GM18526 (cell line): ENCODE measurements at regions not wholly inside any gene's neighbourhood (a gene's known extent, or its start where the extent isn't known, plus 50 kb on each side); places are given as distances from the start of the nearest gene placed in this dataset.

Source experiments
- POLR2A ChIP-seq: IDR thresholded peaks from 3 replicates; pipeline ENCODE4 v1.6.1; 2011; ENCODE audit not compliant: insufficient read length; ENCODE audit errors: extremely low read depth

- no peak for TF ChIP-seq POLR2A
These were observed 100.8 kb upstream of the SYT13 start for GRCh38 chr11:45386972-45387371.

- TF ChIP-seq POLR2A = no peak
These were observed 99.7 kb upstream of the SYT13 start for GRCh38 chr11:45385844-45386243.

- no peak for TF ChIP-seq POLR2A
These were observed 99.3 kb upstream of the SYT13 start for GRCh38 chr11:45385423-45385822.

- TF ChIP-seq POLR2A = no peak
These were observed 98.6 kb upstream of the SYT13 start for GRCh38 chr11:45384711-45385241.

- no peak for TF ChIP-seq POLR2A
These were observed 97.9 kb upstream of the SYT13 start for GRCh38 chr11:45384016-45384415.

GRCh38 chr11:45383224-45383623 lies 97.1 kb upstream of the SYT13 start:
- no peak for TF ChIP-seq POLR2A

- TF ChIP-seq POLR2A = no peak
These were observed 96.2 kb upstream of the SYT13 start for GRCh38 chr11:45382133-45382878.

- no peak for TF ChIP-seq POLR2A
These were observed 93.2 kb upstream of the SYT13 start for GRCh38 chr11:45379162-45379863.

GRCh38 chr11:45378516-45378915 lies 92.4 kb upstream of the SYT13 start:
- no peak for TF ChIP-seq POLR2A

- no peak for TF ChIP-seq POLR2A
These were observed 88.5 kb upstream of the SYT13 start for GRCh38 chr11:45374653-45375059.

GRCh38 chr11:45374130-45374529 lies 88.0 kb upstream of the SYT13 start:
- no peak for TF ChIP-seq POLR2A

GRCh38 chr11:45373506-45374035 lies 87.4 kb upstream of the SYT13 start:
- TF ChIP-seq POLR2A = no peak

- TF ChIP-seq POLR2A = no peak
These were observed 85.3 kb upstream of the SYT13 start for GRCh38 chr11:45371251-45372115.

GRCh38 chr11:45369313-45369712 lies 83.2 kb upstream of the SYT13 start:
- no peak for TF ChIP-seq POLR2A

GRCh38 chr11:45368697-45369096 lies 82.6 kb upstream of the SYT13 start:
- TF ChIP-seq POLR2A = no peak
